ENCODE measurements at regions not wholly inside any gene's neighbourhood (a gene's known extent, or its start where the extent isn't known, plus 50 kb on each side); places are given as distances from the start of the nearest gene placed in this dataset.
"Not testable (repeated sequence)": the region's sequence is repeated elsewhere in the genome, so short reads cannot be mapped to it uniquely, and the experiment has no call there.

GRCh38 chr6:176766-177165 is 115.5 kb upstream of the DUSP22 start:
- H3K4me1 ChIP-seq (ENCODE audit: insufficient read depth, low read length, poor library complexity, severe bottlenecking) = no peaks in the 10 kb centered on the region
- H3K36me3 ChIP-seq (ENCODE audit: insufficient read depth, low read length, poor library complexity, severe bottlenecking) = no peaks in the 10 kb centered on the region
- no peak overlapping the region for H3K4me3 ChIP-seq (ENCODE audit: low read depth, low read length, poor library complexity, severe bottlenecking)
- no peaks in the 10 kb centered on the region for H3K9me3 ChIP-seq (ENCODE audit: low read depth, low read length, poor library complexity, severe bottlenecking)
- ChIA-PET CTCF (no interaction called here), POLR2A (ENCODE audit: low non-redundant PET) (no interaction called here)
- DNase-seq (ENCODE audit: low spot score) = no peak
- no TSS peak for BruUV-seq (replicated peaks)
- intact Hi-C loops (cut with micrococcal nuclease; ENCODE audit: unreplicated experiment) = no loop called here
- TF ChIP-seq CTCF (conservative IDR thresholded peaks at IDR 0.05; ENCODE audit: low read depth, low read length) (no peak), EZH2 (IDR thresholded peaks at IDR 0.05; ENCODE audit: borderline replicate concordance, low read depth, low read length, poor library complexity, severe bottlenecking) (no peak)
- H3K27me3 ChIP-seq (replicated peaks; ENCODE audit: insufficient read depth, low read depth, low read length, poor library complexity) = no peaks in the 10 kb centered on the region
- no peak overlapping the region for H3K27ac ChIP-seq (ENCODE audit: low read depth, low read length, poor library complexity, severe bottlenecking)

- Histone ChIP-seq H3K27me3 (replicated peaks; ENCODE audit: insufficient read depth, low read depth, low read length, poor library complexity) (no peaks in the 10 kb centered on the region), H3K4me1 (ENCODE audit: insufficient read depth, low read length, poor library complexity, severe bottlenecking) (no peaks in the 10 kb centered on the region), H3K27ac (ENCODE audit: low read depth, low read length, poor library complexity, severe bottlenecking) (no peak overlapping the region), H3K36me3 (ENCODE audit: insufficient read depth, low read length, poor library complexity, severe bottlenecking) (no peaks in the 10 kb centered on the region), H3K9me3 (ENCODE audit: low read depth, low read length, poor library complexity, severe bottlenecking) (no peaks in the 10 kb centered on the region), H3K4me3 (ENCODE audit: low read depth, low read length, poor library complexity, severe bottlenecking) (no peak overlapping the region)
- intact Hi-C loops (cut with micrococcal nuclease; ENCODE audit: unreplicated experiment) = no loop called here
- POLR2A ChIA-PET (ENCODE audit: low non-redundant PET) = no interaction called here
- no peak for DNase-seq (ENCODE audit: low spot score)
- TF ChIP-seq CTCF (conservative IDR thresholded peaks at IDR 0.05; ENCODE audit: low read depth, low read length) = no peak
- TF ChIP-seq EZH2 (IDR thresholded peaks at IDR 0.05; ENCODE audit: borderline replicate concordance, low read depth, low read length, poor library complexity, severe bottlenecking) = no peak
- no TSS peak for BruUV-seq (replicated peaks)
- CTCF ChIA-PET = no interaction called here
Measured at GRCh38 chr6:178119-178518, 114.2 kb upstream of the DUSP22 start.

GRCh38 chr6:178929-179328 is 113.4 kb upstream of the DUSP22 start:
- POLR2A ChIA-PET (ENCODE audit: low non-redundant PET); H3K4me1 ChIP-seq (ENCODE audit: insufficient read depth, low read length, poor library complexity, severe bottlenecking); BruUV-seq (replicated peaks); DNase-seq (ENCODE audit: low spot score); H3K9me3 ChIP-seq (ENCODE audit: low read depth, low read length, poor library complexity, severe bottlenecking); H3K27me3 ChIP-seq (replicated peaks; ENCODE audit: insufficient read depth, low read depth, low read length, poor library complexity); H3K36me3 ChIP-seq (ENCODE audit: insufficient read depth, low read length, poor library complexity, severe bottlenecking); H3K27ac ChIP-seq (ENCODE audit: low read depth, low read length, poor library complexity, severe bottlenecking); H3K4me3 ChIP-seq (ENCODE audit: low read depth, low read length, poor library complexity, severe bottlenecking); intact Hi-C loops (cut with micrococcal nuclease; ENCODE audit: unreplicated experiment); CTCF ChIA-PET: not testable (repeated sequence)

GRCh38 chr6:179340-179950 is 112.8 kb upstream of the DUSP22 start:
- no peak for TF ChIP-seq CTCF (conservative IDR thresholded peaks at IDR 0.05; ENCODE audit: low read depth, low read length)
- no peak for TF ChIP-seq EZH2 (IDR thresholded peaks at IDR 0.05; ENCODE audit: borderline replicate concordance, low read depth, low read length, poor library complexity, severe bottlenecking)
- Histone ChIP-seq H3K27me3 (replicated peaks; ENCODE audit: insufficient read depth, low read depth, low read length, poor library complexity) (no peaks in the 10 kb centered on the region), H3K4me1 (ENCODE audit: insufficient read depth, low read length, poor library complexity, severe bottlenecking) (no peaks in the 10 kb centered on the region), H3K27ac (ENCODE audit: low read depth, low read length, poor library complexity, severe bottlenecking) (no peak overlapping the region), H3K36me3 (ENCODE audit: insufficient read depth, low read length, poor library complexity, severe bottlenecking) (no peaks in the 10 kb centered on the region), H3K4me3 (ENCODE audit: low read depth, low read length, poor library complexity, severe bottlenecking) (no peak overlapping the region), H3K9me3 (ENCODE audit: low read depth, low read length, poor library complexity, severe bottlenecking) (no peaks in the 10 kb centered on the region)
- no peak for DNase-seq (ENCODE audit: low spot score)
- intact Hi-C loops (cut with micrococcal nuclease; ENCODE audit: unreplicated experiment) = no loop called here
- POLR2A ChIA-PET (ENCODE audit: low non-redundant PET) = no interaction called here
- no TSS peak for BruUV-seq (replicated peaks)
- CTCF ChIA-PET = no interaction called here

GRCh38 chr6:180091-180694 is 112.1 kb upstream of the DUSP22 start:
- H3K4me3 ChIP-seq (ENCODE audit: low read depth, low read length, poor library complexity, severe bottlenecking); DNase-seq (ENCODE audit: low spot score); H3K27ac ChIP-seq (ENCODE audit: low read depth, low read length, poor library complexity, severe bottlenecking); POLR2A ChIA-PET (ENCODE audit: low non-redundant PET); H3K27me3 ChIP-seq (replicated peaks; ENCODE audit: insufficient read depth, low read depth, low read length, poor library complexity); CTCF ChIA-PET; H3K9me3 ChIP-seq (ENCODE audit: low read depth, low read length, poor library complexity, severe bottlenecking); BruUV-seq (replicated peaks); H3K4me1 ChIP-seq (ENCODE audit: insufficient read depth, low read length, poor library complexity, severe bottlenecking); H3K36me3 ChIP-seq (ENCODE audit: insufficient read depth, low read length, poor library complexity, severe bottlenecking); intact Hi-C loops (cut with micrococcal nuclease; ENCODE audit: unreplicated experiment): not testable (repeated sequence)

Measured in A673 (cell line).